ENCODE measurements at regions not wholly inside any gene's neighbourhood (a gene's known extent, or its start where the extent isn't known, plus 50 kb on each side); places are given as distances from the start of the nearest gene placed in this dataset.

DNA sequence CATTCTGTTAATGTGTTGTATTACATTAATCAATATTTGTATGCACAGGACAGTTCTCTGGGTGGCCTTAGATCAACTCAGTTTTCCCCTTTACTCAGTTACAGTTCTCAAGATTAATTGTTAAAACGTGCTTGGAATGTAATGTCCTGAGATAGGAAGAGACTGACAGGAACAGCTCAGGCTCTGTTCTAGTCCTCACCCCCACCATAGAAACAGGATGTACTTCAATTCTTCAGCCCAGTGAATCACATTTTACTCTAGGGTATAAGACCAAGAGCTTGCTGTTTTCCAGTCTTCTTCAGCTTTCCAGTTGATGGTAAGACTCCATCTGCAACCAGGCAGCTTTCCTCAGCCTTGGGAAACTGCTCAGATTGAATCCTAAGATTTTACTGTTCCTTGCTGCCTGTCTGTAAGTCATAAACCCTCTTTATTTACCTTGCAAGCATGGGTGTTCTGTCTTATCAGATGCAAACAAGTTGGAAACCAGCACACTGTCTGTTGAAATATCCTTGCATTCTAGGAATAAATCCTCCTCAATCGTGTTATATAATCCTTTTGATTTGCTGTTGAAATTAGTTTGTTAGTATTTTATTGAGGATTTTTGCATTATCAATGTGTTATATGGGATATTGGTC, 836.9 kb upstream of the PCDH9 start:
- TF ChIP-seq TEAD4 (IDR thresholded peaks at IDR 0.05) (no peak), YY1 (IDR thresholded peaks at IDR 0.05; ENCODE audit: low read depth) (no peak), TAF1 (IDR thresholded peaks at IDR 0.05; ENCODE audit: low read depth) (no peak), CEBPB (IDR thresholded peaks at IDR 0.05) (no peak)
- TF ChIP-seq, protein P1, sequence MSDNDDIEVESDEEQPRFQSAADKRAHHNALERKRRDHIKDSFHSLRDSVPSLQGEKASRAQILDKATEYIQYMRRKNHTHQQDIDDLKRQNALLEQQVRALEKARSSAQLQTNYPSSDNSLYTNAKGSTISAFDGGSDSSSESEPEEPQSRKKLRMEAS (IDR thresholded peaks at IDR 0.05), result no peak
- TF ChIP-seq, protein P2, sequence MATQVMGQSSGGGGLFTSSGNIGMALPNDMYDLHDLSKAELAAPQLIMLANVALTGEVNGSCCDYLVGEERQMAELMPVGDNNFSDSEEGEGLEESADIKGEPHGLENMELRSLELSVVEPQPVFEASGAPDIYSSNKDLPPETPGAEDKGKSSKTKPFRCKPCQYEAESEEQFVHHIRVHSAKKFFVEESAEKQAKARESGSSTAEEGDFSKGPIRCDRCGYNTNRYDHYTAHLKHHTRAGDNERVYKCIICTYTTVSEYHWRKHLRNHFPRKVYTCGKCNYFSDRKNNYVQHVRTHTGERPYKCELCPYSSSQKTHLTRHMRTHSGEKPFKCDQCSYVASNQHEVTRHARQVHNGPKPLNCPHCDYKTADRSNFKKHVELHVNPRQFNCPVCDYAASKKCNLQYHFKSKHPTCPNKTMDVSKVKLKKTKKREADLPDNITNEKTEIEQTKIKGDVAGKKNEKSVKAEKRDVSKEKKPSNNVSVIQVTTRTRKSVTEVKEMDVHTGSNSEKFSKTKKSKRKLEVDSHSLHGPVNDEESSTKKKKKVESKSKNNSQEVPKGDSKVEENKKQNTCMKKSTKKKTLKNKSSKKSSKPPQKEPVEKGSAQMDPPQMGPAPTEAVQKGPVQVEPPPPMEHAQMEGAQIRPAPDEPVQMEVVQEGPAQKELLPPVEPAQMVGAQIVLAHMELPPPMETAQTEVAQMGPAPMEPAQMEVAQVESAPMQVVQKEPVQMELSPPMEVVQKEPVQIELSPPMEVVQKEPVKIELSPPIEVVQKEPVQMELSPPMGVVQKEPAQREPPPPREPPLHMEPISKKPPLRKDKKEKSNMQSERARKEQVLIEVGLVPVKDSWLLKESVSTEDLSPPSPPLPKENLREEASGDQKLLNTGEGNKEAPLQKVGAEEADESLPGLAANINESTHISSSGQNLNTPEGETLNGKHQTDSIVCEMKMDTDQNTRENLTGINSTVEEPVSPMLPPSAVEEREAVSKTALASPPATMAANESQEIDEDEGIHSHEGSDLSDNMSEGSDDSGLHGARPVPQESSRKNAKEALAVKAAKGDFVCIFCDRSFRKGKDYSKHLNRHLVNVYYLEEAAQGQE (IDR thresholded peaks at IDR 0.05; ENCODE audit: low read depth), result no peak

DNA sequence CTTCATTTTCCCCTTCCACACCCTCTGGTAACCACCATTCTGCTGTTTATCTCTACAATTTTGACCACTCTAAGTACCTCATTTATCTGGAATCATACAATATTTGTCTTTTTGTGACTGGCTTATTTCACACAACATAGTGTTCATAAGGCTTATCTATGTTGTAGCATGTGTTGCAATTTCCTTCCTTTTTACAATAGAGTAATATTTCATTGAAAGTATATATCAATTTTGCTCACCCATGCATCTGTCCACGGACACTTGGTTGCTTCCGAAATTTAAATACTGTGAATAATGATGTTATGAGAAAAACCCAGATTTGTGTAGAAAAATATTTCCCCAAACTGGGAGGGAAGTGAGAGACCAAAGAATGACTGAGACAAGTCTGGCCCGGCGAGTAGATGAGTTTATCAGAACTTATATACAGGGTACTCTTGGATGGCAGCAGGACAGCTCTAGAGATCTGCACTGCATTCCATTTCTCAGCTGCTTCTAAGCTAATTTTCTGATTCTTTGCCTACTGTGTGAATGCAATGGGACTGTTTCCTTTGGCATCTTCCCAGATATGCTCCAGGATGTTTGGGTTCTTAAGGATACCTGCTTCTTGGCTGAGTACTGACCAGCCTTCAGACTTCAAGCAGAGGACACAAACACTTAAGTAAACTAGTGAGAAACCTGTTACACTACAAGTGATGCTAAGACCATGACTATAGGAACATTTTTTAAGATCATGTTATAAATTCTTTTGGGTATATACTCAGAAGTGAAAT, 834.0 kb upstream of the PCDH9 start:
- TF ChIP-seq YY1 (IDR thresholded peaks at IDR 0.05; ENCODE audit: low read depth) (no peak), FOXM1 (IDR thresholded peaks at IDR 0.05; ENCODE audit: borderline replicate concordance, low read depth) (no peak), EGR1 (IDR thresholded peaks at IDR 0.05) (no peak), TCF12 (IDR thresholded peaks at IDR 0.05; ENCODE audit: low read depth) (no peak), TAF1 (IDR thresholded peaks at IDR 0.05; ENCODE audit: low read depth) (no peak), NFIC (IDR thresholded peaks at IDR 0.05) (no peak)
- TF ChIP-seq, protein P1 (IDR thresholded peaks at IDR 0.05), result no peak

GRCh38 chr13:68063181-68063580, 833.0 kb upstream of the PCDH9 start:
- TF ChIP-seq, protein P1 (IDR thresholded peaks at IDR 0.05), result no peak
- TF ChIP-seq TEAD4 (IDR thresholded peaks at IDR 0.05), result no peak
- no peak for TF ChIP-seq EP300 (IDR thresholded peaks at IDR 0.05; ENCODE audit: borderline replicate concordance)
- TF ChIP-seq TAF1 (IDR thresholded peaks at IDR 0.05; ENCODE audit: low read depth), result no peak

GRCh38 chr13:68057836-68058235, 827.7 kb upstream of the PCDH9 start:
- TF ChIP-seq ZBTB7A (IDR thresholded peaks at IDR 0.05; ENCODE audit: low read depth) (no peak), FOXM1 (IDR thresholded peaks at IDR 0.05; ENCODE audit: borderline replicate concordance, low read depth) (no peak), RAD21 (IDR thresholded peaks at IDR 0.05; ENCODE audit: low read depth) (no peak), TCF12 (IDR thresholded peaks at IDR 0.05; ENCODE audit: low read depth) (no peak), USF1 (IDR thresholded peaks at IDR 0.05) (no peak)

DNA sequence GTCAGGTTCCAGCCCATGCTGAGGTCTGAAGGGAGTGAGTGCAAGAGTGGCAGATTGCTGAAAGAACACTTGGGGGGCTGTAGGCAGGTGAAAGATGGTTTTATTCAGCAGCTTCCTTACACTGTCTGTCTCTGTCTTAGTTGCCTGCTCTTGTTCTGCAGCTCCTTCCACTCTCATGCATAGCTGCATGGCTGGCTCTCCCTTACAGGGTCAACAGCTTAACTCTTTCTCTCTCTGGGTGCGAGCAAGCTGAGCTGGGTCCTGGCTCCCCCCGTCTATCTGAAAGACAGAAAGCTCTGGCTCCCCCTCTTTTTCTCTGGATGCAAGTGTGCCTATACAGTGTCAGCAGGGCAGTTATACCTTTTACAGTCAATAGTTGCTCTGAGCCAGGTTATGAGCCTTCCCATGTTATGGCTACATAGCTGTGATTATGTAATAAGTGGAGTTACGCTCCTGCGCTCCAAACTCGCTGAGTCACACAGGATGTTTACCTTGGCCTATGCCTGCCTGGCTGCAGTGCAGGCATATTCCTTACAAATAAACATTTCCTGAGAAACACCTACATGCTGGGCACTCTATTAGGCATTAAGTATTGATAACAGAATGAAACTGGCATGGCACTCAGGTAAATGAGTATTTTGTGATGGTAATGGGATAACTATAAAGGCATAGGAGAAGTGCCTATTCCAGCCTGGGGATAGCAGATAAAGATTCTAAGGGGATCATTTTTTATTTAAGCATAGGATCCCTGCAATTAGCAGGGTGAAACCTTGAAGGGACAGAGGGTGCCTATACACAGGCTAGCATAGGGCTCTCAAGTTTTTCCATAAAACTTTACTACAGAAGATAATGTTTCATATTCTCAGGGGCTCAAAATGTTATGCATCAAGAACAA, 826.9 kb upstream of the PCDH9 start:
- TF ChIP-seq TAF1 (IDR thresholded peaks at IDR 0.05; ENCODE audit: low read depth) (no peak), CEBPB (IDR thresholded peaks at IDR 0.05) (peak; percentile 83), RAD21 (IDR thresholded peaks at IDR 0.05; ENCODE audit: low read depth) (no peak), EGR1 (IDR thresholded peaks at IDR 0.05) (no peak), TEAD4 (IDR thresholded peaks at IDR 0.05) (no peak), TCF12 (IDR thresholded peaks at IDR 0.05; ENCODE audit: low read depth) (0 out of 2 replicates have a peak, but pooled peaks have one; percentile 46), NFIC (IDR thresholded peaks at IDR 0.05) (peak; percentile 63), FOXM1 (IDR thresholded peaks at IDR 0.05; ENCODE audit: borderline replicate concordance, low read depth) (no peak), CREB1 (IDR thresholded peaks at IDR 0.05; ENCODE audit: low read depth) (no peak), ZBTB7A (IDR thresholded peaks at IDR 0.05; ENCODE audit: low read depth) (no peak), YY1 (IDR thresholded peaks at IDR 0.05; ENCODE audit: low read depth) (no peak)
- TF ChIP-seq, protein P2 (IDR thresholded peaks at IDR 0.05; ENCODE audit: low read depth), result no peak

GRCh38 chr13:68051910-68052309, 821.8 kb upstream of the PCDH9 start:
- no peak for TF ChIP-seq YY1 (IDR thresholded peaks at IDR 0.05; ENCODE audit: low read depth)
- no peak for TF ChIP-seq EGR1 (IDR thresholded peaks at IDR 0.05)
- no peak for TF ChIP-seq CREB1 (IDR thresholded peaks at IDR 0.05; ENCODE audit: low read depth)
- TF ChIP-seq ZBTB7A (IDR thresholded peaks at IDR 0.05; ENCODE audit: low read depth), result no peak
- TF ChIP-seq, protein P1 (IDR thresholded peaks at IDR 0.05), result no peak
- TF ChIP-seq USF1 (IDR thresholded peaks at IDR 0.05), result no peak
- no peak for TF ChIP-seq NFIC (IDR thresholded peaks at IDR 0.05)
